ENCODE measurements at regions not wholly inside any gene's neighbourhood (a gene's known extent, or its start where the extent isn't known, plus 50 kb on each side); places are given as distances from the start of the nearest gene placed in this dataset.

DNA sequence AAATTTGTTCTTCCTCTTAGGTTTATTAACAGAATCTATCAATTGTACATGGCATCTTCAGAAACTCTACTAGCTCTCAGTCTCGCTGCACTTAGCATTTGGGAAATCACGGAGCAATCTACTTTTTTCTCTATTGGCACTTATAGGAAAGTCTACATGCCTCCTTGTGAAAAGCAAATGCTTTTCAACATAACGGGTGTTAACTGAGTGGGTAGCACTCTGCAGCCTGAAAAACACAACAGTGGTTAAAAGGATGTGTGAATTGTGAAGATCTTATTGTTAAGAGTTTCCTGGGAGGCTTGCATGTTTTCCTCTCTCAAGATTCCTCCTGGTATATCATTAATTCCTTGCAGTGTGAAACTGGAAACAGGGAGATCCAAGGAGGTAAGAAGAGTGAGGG lies 204.2 kb upstream of the SESN3 start:
- TF ChIP-seq, protein P1, sequence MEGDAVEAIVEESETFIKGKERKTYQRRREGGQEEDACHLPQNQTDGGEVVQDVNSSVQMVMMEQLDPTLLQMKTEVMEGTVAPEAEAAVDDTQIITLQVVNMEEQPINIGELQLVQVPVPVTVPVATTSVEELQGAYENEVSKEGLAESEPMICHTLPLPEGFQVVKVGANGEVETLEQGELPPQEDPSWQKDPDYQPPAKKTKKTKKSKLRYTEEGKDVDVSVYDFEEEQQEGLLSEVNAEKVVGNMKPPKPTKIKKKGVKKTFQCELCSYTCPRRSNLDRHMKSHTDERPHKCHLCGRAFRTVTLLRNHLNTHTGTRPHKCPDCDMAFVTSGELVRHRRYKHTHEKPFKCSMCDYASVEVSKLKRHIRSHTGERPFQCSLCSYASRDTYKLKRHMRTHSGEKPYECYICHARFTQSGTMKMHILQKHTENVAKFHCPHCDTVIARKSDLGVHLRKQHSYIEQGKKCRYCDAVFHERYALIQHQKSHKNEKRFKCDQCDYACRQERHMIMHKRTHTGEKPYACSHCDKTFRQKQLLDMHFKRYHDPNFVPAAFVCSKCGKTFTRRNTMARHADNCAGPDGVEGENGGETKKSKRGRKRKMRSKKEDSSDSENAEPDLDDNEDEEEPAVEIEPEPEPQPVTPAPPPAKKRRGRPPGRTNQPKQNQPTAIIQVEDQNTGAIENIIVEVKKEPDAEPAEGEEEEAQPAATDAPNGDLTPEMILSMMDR (IDR thresholded peaks at IDR 0.05; ENCODE audit: low read depth, low read length), result no peak
- in situ Hi-C loops (cut with HindIII; ENCODE audit: low sequenced_read_pairs), result no loop called here
- no peak overlapping the region for H3K4me3 ChIP-seq (ENCODE audit: low read depth, low read length)
- DNase-seq (ENCODE audit: low read depth, low spot score), result no peak

DNA sequence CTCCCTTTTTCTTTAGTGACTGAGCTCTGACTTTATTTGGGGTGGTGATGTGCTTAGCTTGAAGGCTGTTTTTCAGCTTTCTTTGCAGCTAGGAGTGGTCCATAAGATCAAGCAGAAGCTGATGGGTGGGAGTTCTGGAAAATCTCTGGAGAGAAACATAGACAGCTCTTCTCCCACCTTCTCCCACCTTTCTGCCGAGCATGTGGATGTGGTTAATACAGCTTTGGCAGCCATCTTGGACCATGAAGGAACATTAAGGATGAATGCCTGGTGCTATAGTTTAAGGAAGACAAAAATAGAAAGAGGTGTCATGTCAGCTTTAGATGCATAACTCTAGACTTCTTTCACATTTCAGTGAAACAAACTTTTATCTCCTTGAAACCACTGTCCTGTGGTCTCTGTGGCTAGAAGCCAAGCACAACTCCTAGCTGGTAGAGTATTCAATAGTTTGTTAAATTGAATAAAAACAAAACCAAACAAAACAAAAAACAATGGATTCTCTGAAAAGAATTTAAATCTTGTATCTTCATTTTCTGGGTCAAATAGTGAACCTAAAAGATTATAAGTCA lies 203.6 kb upstream of the SESN3 start:
- H3K4me3 ChIP-seq (ENCODE audit: low read depth, low read length), result no peak overlapping the region
- in situ Hi-C loops (cut with HindIII; ENCODE audit: low sequenced_read_pairs), result no loop called here

DNA sequence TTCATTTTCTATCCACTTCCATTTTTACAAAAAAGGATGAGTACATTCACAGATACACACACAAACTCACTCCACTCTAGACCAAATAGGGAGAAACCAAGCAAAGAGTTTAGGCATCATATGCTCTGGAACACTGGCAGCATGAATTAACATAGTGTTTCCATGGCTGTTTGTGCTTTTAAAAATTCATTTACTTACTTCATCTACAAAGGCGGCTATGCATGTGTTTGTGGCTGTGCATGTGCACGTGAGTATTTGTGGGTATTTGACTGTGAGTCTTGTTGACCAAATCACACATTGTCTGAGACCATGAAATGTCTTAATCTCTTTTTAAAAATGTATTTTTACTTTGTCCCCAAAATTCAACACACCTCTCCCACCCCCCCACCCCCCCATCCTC lies 203.0 kb upstream of the SESN3 start:
- no peak for DNase-seq (ENCODE audit: low read depth, low spot score)
- TF ChIP-seq, protein P1 (IDR thresholded peaks at IDR 0.05; ENCODE audit: low read depth, low read length), result no peak
- H3K4me3 ChIP-seq (ENCODE audit: low read depth, low read length), result no peak overlapping the region
- in situ Hi-C loops (cut with HindIII; ENCODE audit: low sequenced_read_pairs), result no loop called here

More for the DNA sequence above, 203.6 kb upstream of the SESN3 start:
- no peak for DNase-seq (ENCODE audit: low read depth, low spot score)
- TF ChIP-seq, protein P1 (IDR thresholded peaks at IDR 0.05; ENCODE audit: low read depth, low read length), result no peak

DNA sequence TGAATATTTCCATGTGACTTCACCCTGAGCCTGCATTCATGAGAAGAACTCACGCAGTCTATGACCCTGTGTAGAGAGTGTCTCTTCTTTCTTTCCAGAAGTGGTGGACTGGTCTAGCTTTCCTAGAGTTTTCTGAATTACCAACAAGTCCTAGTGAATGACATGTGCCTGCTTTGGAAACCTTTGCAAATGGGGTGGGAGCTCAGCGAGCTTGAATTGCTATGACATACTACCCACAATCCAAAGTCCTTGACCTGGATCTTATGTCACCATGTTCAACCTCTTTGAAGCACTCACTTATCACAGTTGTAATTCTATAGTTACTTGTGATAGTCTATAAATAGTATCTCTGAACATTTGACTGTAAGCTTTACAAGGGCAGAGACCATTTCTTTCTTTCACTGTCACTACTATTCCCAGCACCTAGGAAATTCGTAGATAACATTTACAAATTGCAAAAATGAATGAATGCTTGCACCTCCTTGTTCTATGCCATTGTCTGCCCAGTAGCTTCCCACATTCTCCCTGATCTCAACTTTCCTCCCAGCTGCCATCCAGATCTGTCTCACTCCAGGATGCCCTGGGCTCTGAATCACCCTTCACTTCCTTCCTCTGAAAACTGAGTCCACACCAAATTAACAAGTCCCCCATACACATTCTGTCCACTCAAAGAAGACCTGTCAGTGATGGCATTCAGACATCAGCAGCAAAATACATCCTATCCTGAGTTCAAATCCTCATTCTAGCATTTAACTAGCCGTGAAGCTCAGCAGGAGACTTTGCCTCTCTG lies 201.9 kb upstream of the SESN3 start:
- TF ChIP-seq, protein P1 (IDR thresholded peaks at IDR 0.05; ENCODE audit: low read depth, low read length), result no peak
- in situ Hi-C loops (cut with HindIII; ENCODE audit: low sequenced_read_pairs), result no loop called here
- no peak for DNase-seq (ENCODE audit: low read depth, low spot score)
- H3K4me3 ChIP-seq (ENCODE audit: low read depth, low read length), result no peak overlapping the region

DNA sequence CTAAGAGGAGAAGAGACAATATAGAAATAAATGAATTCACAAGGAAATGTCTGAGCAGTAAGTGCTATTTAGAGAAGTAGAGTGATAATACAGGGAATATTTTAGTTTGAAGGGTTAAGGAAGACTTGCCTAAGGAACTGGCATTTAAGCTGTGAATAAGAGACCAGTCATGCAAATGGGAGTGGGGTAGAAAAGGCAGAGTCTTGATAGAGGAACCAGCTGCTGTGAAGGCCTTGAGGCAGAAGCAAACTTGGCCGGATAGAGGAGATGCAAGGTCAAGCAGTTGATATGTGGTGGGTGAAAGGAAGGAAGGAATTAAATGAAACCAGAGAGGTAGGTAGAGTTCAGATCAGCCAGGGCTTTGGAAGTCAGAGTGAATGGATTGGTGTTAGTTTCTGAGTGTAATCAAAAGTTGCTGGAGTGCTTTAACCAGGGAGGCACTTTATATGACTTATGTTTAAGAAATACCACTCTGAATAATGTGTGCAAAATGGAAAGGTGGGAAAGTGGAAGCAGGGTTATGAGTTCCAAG lies 198.4 kb upstream of the SESN3 start:
- TF ChIP-seq, protein P1 (IDR thresholded peaks at IDR 0.05; ENCODE audit: low read depth, low read length), result no peak
- H3K4me3 ChIP-seq (ENCODE audit: low read depth, low read length), result no peak overlapping the region
- DNase-seq (ENCODE audit: low read depth, low spot score), result no peak
- in situ Hi-C loops (cut with HindIII; ENCODE audit: low sequenced_read_pairs), result no loop called here

DNA sequence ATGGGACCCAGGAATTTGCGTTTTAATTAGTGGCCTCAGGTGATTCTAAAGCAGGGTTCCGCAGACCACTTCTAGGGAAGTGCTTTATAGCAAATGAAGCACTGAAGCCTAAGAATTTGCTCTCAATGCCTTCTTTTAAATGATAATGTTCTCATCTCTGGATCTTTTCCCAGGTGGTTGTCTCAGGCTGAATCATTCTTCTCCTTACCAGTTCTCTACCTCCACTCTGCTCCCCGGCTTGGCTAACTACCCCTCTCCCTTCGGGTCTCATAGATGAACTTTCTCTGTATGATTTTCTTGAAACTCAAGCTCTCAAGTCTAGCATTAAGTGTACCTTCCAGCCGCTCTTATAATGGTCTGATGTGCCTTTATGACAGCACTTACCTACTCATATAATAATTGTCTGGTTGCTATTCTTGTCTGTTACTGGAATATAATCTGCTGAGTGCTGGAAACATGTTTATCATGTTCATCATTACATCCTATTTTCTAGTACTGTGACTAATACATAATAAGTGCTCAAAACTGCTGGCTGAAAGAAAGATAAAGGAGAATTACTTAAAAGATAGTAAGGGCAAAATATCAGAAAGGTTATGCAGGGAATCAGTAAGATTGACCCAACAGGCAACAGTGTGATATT lies 195.9 kb upstream of the SESN3 start:
- in situ Hi-C loops (cut with HindIII; ENCODE audit: low sequenced_read_pairs), result no loop called here
- DNase-seq (ENCODE audit: low read depth, low spot score), result no peak
- H3K4me3 ChIP-seq (ENCODE audit: low read depth, low read length), result no peak overlapping the region
- TF ChIP-seq, protein P1 (IDR thresholded peaks at IDR 0.05; ENCODE audit: low read depth, low read length), result no peak
